Ascending aorta (tissue), 2 donors: ENCODE measurements at regions not wholly inside any gene's neighbourhood (a gene's known extent, or its start where the extent isn't known, plus 50 kb on each side); places are given as distances from the start of the nearest gene placed in this dataset.

Experiments used
- DNase-seq, 2 donors: peaks; one replicate each; pipeline ENCODE4 v3.0.0-alpha.2; 2019; ENCODE audit warnings: low spot score in 2 of 2
- H3K27ac ChIP-seq, 2 donors: fragments of 200-600 bp; sonication (generic); one replicate each; pipeline ENCODE4 v1.5.1; 2016 to 2017; ENCODE audit warnings: mild to moderate bottlenecking in 1 of 2
- H3K27me3 ChIP-seq: fragments of 200-600 bp; sonication (generic); one replicate; pipeline ENCODE4 v1.5.1; 2017
- H3K36me3 ChIP-seq, 2 donors: fragments of 200-600 bp; sonication (generic); one replicate each; pipeline ENCODE4 v1.5.1; 2016
- H3K4me1 ChIP-seq, 2 donors: fragments of 200-600 bp; sonication (generic); one replicate each; pipeline ENCODE4 v1.5.1; 2016 to 2017; ENCODE audit warnings: mild to moderate bottlenecking in 1 of 2
- H3K4me3 ChIP-seq, 2 donors: fragments of 200-600 bp; sonication (generic); one replicate each; pipeline ENCODE4 v1.5.1; 2016 to 2017; ENCODE audit warnings: mild to moderate bottlenecking in 1 of 2
- H3K9me3 ChIP-seq, 2 donors: fragments of 200-600 bp; sonication (generic); one replicate each; pipeline ENCODE4 v1.5.1; 2016
- CTCF ChIP-seq, 3 experiments: fragments of 200-600 bp in 2 of 3; fragments of 450-650 bp in 1 of 3; sonication (generic) in 2 of 3; IDR thresholded peaks; one replicate each; pipeline ENCODE4 v1.5.1; 2016 to 2019; ENCODE audit warnings: antibody characterized with exemption in 3 of 3, mild to moderate bottlenecking in 1 of 3, moderate library complexity in 1 of 3
- intact Hi-C: fragments of 100-400 bp; cut with DNase I; formaldehyde crosslinking; loops from one replicate; pipeline ENCODE4 v1.15.1; 2023

DNA sequence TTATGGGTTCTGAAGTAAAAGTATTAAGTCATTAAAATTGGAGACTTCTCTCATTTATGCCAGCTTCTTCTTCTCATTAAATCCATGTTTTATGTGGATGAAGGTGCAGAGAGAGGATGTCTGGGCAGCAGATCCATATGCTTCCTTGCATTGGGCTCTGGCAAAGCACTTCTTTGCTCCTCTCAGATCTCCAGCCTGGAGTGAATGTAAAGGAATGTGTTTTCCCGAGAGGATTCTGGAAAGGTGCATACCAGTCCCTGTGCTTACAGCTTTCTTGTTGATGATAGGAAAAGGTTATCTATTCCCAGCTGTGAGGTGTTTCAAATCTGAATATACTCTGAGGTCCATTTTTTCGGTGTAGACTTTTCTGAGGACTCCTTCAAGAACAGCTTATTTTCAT is 79.9 kb upstream of the PEX5L start:
- Histone ChIP-seq H3K4me1 (no peaks in the 10 kb centered on the region), H3K9me3 (no peaks in the 10 kb centered on the region), H3K27me3 (no peaks in the 10 kb centered on the region), H3K36me3 (no peaks in the 10 kb centered on the region), H3K27ac (no peak overlapping the region), H3K4me3 (no peak overlapping the region)
- intact Hi-C loops = no loop called here
- no peak for TF ChIP-seq CTCF (IDR thresholded peaks at IDR 0.05)
- DNase-seq = no peak

GRCh38 chr3:180117381-180118163 is 80.8 kb upstream of the PEX5L start:
- Histone ChIP-seq H3K4me1 (no peaks in the 10 kb centered on the region), H3K4me3 (no peak overlapping the region), H3K36me3 (no peaks in the 10 kb centered on the region), H3K27ac (no peak overlapping the region), H3K9me3 (no peaks in the 10 kb centered on the region), H3K27me3 (no peaks in the 10 kb centered on the region)
- TF ChIP-seq CTCF (IDR thresholded peaks at IDR 0.05) = no peak
- DNase-seq = no peak
- intact Hi-C loops = no loop called here

DNA sequence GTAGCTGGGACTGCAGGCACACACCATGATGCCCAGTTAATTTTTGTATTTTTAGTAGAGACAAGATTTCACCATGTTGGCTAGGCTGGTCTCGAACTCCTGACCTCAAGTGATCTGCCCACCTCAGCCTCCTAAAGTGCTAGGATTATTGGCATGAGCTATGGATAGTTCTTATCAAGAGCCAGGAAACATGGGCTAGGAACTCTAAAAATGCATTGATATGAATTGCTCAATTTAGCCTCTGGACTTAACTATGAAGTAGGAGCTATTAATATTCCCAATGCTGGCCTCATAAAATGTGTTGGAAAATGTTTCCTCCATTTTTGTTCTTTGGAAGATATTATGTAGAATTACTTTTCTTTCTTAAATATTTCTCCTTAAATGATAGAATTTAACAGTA is 82.8 kb upstream of the PEX5L start:
- TF ChIP-seq CTCF (IDR thresholded peaks at IDR 0.05) = no peak
- Histone ChIP-seq H3K9me3 (no peaks in the 10 kb centered on the region), H3K27me3 (no peaks in the 10 kb centered on the region), H3K27ac (no peak overlapping the region), H3K36me3 (no peaks in the 10 kb centered on the region), H3K4me3 (no peak overlapping the region), H3K4me1 (no peaks in the 10 kb centered on the region)
- intact Hi-C loops = no loop called here
- no peak for DNase-seq

- TF ChIP-seq CTCF (IDR thresholded peaks at IDR 0.05) = no peak
- H3K27ac ChIP-seq = no peak overlapping the region
- H3K36me3 ChIP-seq = no peaks in the 10 kb centered on the region
- H3K27me3 ChIP-seq = no peaks in the 10 kb centered on the region
- H3K9me3 ChIP-seq = peaks cover 0 to 4% of the 10 kb centered on the region in 2 donors
- intact Hi-C loops = no loop called here
- H3K4me3 ChIP-seq = no peak overlapping the region
- no peaks in the 10 kb centered on the region for H3K4me1 ChIP-seq
- no peak for DNase-seq
These were observed 87.2 kb upstream of the PEX5L start for GRCh38 chr3:180123928-180124327.

DNA sequence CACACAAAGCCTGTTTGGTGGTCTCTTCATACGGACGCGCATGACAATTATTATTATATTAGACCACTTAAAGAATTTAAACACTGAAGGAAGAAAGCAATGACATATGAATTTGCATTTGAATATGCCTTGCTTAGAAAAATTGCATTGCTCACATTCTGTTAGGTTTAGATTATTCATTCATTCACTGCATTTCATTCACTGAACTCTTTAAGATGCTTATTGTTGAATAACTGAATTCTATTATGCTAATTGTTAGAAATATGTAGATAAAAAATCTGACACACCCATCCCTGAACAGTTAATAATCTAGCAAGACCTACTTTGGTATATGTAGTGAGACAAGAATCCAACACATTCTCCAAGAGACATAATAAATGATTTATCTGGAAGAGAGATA is 94.4 kb upstream of the PEX5L start:
- no peak for DNase-seq
- TF ChIP-seq CTCF (IDR thresholded peaks at IDR 0.05) = no peak
- intact Hi-C loops = no loop called here
- H3K4me1 ChIP-seq = no peaks in the 10 kb centered on the region
- no peak overlapping the region for H3K27ac ChIP-seq
- H3K36me3 ChIP-seq = no peaks in the 10 kb centered on the region
- H3K9me3 ChIP-seq = no peaks in the 10 kb centered on the region
- H3K27me3 ChIP-seq = no peaks in the 10 kb centered on the region
- no peak overlapping the region for H3K4me3 ChIP-seq

- no peak for DNase-seq
- Histone ChIP-seq H3K4me3 (no peak overlapping the region), H3K27ac (no peak overlapping the region), H3K27me3 (no peaks in the 10 kb centered on the region), H3K9me3 (no peaks in the 10 kb centered on the region), H3K36me3 (no peaks in the 10 kb centered on the region), H3K4me1 (no peaks in the 10 kb centered on the region)
- no peak for TF ChIP-seq CTCF (IDR thresholded peaks at IDR 0.05)
- intact Hi-C loops = no loop called here
These were observed 98.4 kb upstream of the PEX5L start for GRCh38 chr3:180135101-180135500.
